ENCODE measurements at regions not wholly inside any gene's neighbourhood (a gene's known extent, or its start where the extent isn't known, plus 50 kb on each side); places are given as distances from the start of the nearest gene placed in this dataset.

DNA sequence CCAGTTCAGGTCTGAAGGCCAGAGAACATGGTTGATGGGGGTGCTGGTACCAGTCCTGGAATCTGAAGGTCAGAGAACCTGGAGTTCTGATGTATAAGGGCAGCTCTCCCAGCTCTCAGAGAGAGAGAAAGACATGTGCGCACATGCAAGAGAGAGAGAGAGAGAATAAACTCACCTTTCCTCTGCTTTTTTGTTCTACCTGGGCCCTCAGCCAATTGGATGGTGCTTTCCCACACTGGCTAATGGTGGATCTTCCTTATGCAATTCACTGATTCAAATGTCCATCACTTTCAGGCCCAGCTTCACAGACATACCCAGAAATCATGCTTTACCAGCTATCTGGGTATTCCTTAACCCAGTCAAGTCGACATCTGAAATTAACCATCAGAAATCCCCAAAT is 377.7 kb upstream of the MEX3C start:
- H3K27me3 ChIP-seq (replicated peaks in 1 of 4; ENCODE audit: control insufficient read depth in 3 of 4, extremely low read depth in 1 of 4, insufficient read depth in 3 of 4, low read length in 3 of 4) = no peaks in the 10 kb centered on the region; a peak in 1 of 7 replicates
- no peak overlapping the region for H2AFZ ChIP-seq (ENCODE audit: low read length)
- no peak overlapping the region for H3K56ac ChIP-seq (replicated peaks; ENCODE audit: insufficient read length, low read depth, low read length)
- H3K4me1 ChIP-seq (replicated peaks in 1 of 4; ENCODE audit: control insufficient read depth in 3 of 4, insufficient read depth in 4 of 4, low read length in 3 of 4) = no peaks in the 10 kb centered on the region
- H4K91ac ChIP-seq (replicated peaks; ENCODE audit: insufficient read length, low read length) = no peak overlapping the region
- no peaks in the 10 kb centered on the region for H3K9me3 ChIP-seq (ENCODE audit: insufficient read depth in 2 of 2, low read depth in 1 of 2, low read length in 1 of 2)
- H3K18ac ChIP-seq (ENCODE audit: extremely low read depth, low read length) = no peak overlapping the region
- no peak overlapping the region for H2BK120ac ChIP-seq (replicated peaks; ENCODE audit: low read depth, low read length)
- H3K23ac ChIP-seq (ENCODE audit: insufficient read length) = no peak overlapping the region
- no peak overlapping the region for H3K27ac ChIP-seq (ENCODE audit: low read depth, low read length)
- no peaks in the 10 kb centered on the region for H3K36me3 ChIP-seq (ENCODE audit: control insufficient read depth in 2 of 4, insufficient read depth in 4 of 4, low read length in 3 of 4)
- no peak overlapping the region for H3K4me2 ChIP-seq (ENCODE audit: insufficient read depth in 1 of 2, low read depth in 2 of 2, low read length in 2 of 2)
- H4K5ac ChIP-seq (ENCODE audit: insufficient read length, low read depth, low read length) = no peak overlapping the region
- no peak overlapping the region for H2AK5ac ChIP-seq (ENCODE audit: low read depth, low read length)
- no peak overlapping the region for H2BK12ac ChIP-seq (ENCODE audit: low read depth, low read length)
- no peaks in the 10 kb centered on the region for H4K20me1 ChIP-seq (replicated peaks in 1 of 2; ENCODE audit: control insufficient read depth in 1 of 2, insufficient read depth in 2 of 2, low read length in 2 of 2)
- H3K79me2 ChIP-seq (ENCODE audit: control insufficient read depth in 1 of 2, insufficient read depth in 2 of 2, low read length in 2 of 2) = no peaks in the 10 kb centered on the region
- ChIA-PET CTCF (ENCODE audit: partially characterized antibody) (interaction anchor here (0.9 to 2.1 kb wide), 2 partner anchors 15 to 46 kb away, joined by 3 to 7 read pairs; no protein-coding TSS in a partner anchor), POLR2A (ENCODE audit: partially characterized antibody) (no interaction called here)
- H3K9ac ChIP-seq (replicated peaks in 1 of 4; ENCODE audit: extremely low read depth in 1 of 4, low read depth in 3 of 4, low read length in 3 of 4) = no peak overlapping the region
- 91% methylated on average over 2 of the region's 2 CpGs; no CpG with 5 or more reads in 1 of the 2 experiments for WGBS, 2 experiments (ENCODE audit: extremely low coverage in 1 of 2, insufficient coverage in 1 of 2, insufficient read length in 1 of 2, insufficient replicate concordance in 2 of 2, low coverage in 1 of 2, low lambda C conversion rate in 2 of 2, missing lambda C conversion rate in 1 of 2)
- TF ChIP-seq SRF (IDR thresholded peaks at IDR 0.05; ENCODE audit: low read depth, low read length) (no peak), RFX5 (IDR thresholded peaks at IDR 0.05; ENCODE audit: borderline replicate concordance, low read depth, low read length) (no peak), E2F6 (IDR thresholded peaks at IDR 0.05) (no peak), FOSL1 (IDR thresholded peaks at IDR 0.05; ENCODE audit: insufficient read depth, low read depth, low read length) (no peak), POLR2A (IDR thresholded peaks at IDR 0.05; ENCODE audit: control extremely low read depth in 1 of 2, low read depth in 2 of 2, low read length in 2 of 2) (no peak), GTF2F1 (IDR thresholded peaks at IDR 0.05; ENCODE audit: borderline replicate concordance, low read depth, low read length) (no peak), CBX8 (IDR thresholded peaks at IDR 0.05; ENCODE audit: borderline replicate concordance, low read depth, low read length) (no peak), NANOG (IDR thresholded peaks at IDR 0.05; ENCODE audit: insufficient read depth, low read depth, low read length, poor library complexity, severe bottlenecking) (no peak), GABPA (IDR thresholded peaks at IDR 0.05; ENCODE audit: borderline replicate concordance, insufficient read depth, low read length) (no peak)
- H3K14ac ChIP-seq (ENCODE audit: insufficient read length) = no peak overlapping the region
- H2BK15ac ChIP-seq (ENCODE audit: low read length) = no peak overlapping the region
- FAIRE-seq (no peak), DNase-seq (ENCODE audit: low read depth in 1 of 2, low spot score in 2 of 2) (no peak)
- H3K23me2 ChIP-seq (ENCODE audit: low read depth, low read length) = no peaks in the 10 kb centered on the region
- H3K79me1 ChIP-seq (ENCODE audit: low read depth, low read length) = no peaks in the 10 kb centered on the region
- no peak overlapping the region for H2BK5ac ChIP-seq (ENCODE audit: low read depth, low read length)
- no peak overlapping the region for H4K8ac ChIP-seq (ENCODE audit: extremely low read depth, insufficient read depth, low read length)
- H3K4me3 ChIP-seq (ENCODE audit: extremely low read depth in 1 of 4, insufficient read depth in 2 of 4, low read depth in 3 of 4, low read length in 4 of 4) = no peak overlapping the region
- no peak overlapping the region for H2BK20ac ChIP-seq (ENCODE audit: low read length)
- H3K4ac ChIP-seq (replicated peaks; ENCODE audit: insufficient read length, low read depth, low read length) = no peak overlapping the region
